IMR-90 (cell line): ENCODE measurements at regions not wholly inside any gene's neighbourhood (a gene's known extent, or its start where the extent isn't known, plus 50 kb on each side); places are given as distances from the start of the nearest gene placed in this dataset.

ENCODE experiments used
- BHLHE40 ChIP-seq: fragments of 150-350 bp; IDR thresholded peaks from 2 replicates; pipeline ENCODE4 v1.6.1; 2016; ENCODE audit warnings: mild to moderate bottlenecking, low read depth, low read length
- CEBPB ChIP-seq: IDR thresholded peaks from 2 replicates; pipeline ENCODE4 v1.6.1; 2012; ENCODE audit warnings: low read depth, low read length, improper control_type of control experiment
- CHD1 ChIP-seq: IDR thresholded peaks from 2 replicates; pipeline ENCODE4 v1.6.1; 2012; ENCODE audit warnings: low read depth, low read length, improper control_type of control experiment
- CTCF ChIP-seq: conservative IDR thresholded peaks from 2 replicates; pipeline ENCODE4 v1.5.1; 2012; ENCODE audit warnings: mild to moderate bottlenecking, low read depth, low read length, improper control_type of control experiment
- FOS ChIP-seq: fragments of 150-350 bp; IDR thresholded peaks from 2 replicates; pipeline ENCODE4 v1.6.1; 2016; ENCODE audit warnings: low read depth, low read length
- MXI1 ChIP-seq: IDR thresholded peaks from 2 replicates; pipeline ENCODE4 v1.6.1; 2012; ENCODE audit warnings: low read depth, mild to moderate bottlenecking, low read length, moderate library complexity, borderline replicate concordance
- POLR2A ChIP-seq: IDR thresholded peaks from 2 replicates; pipeline ENCODE4 v1.6.1; 2012; ENCODE audit warnings: mild to moderate bottlenecking, low read depth, low read length
- RFX5 ChIP-seq: IDR thresholded peaks from 2 replicates; pipeline ENCODE4 v1.8.0; 2012; ENCODE audit warnings: low read depth, mild to moderate bottlenecking, low read length, moderate library complexity
- SMC3 ChIP-seq: fragments of 150-350 bp; IDR thresholded peaks from 2 replicates; pipeline ENCODE4 v1.6.1; 2016; ENCODE audit warnings: low read depth, mild to moderate bottlenecking, antibody characterized with exemption, low read length, moderate library complexity

- no peak for TF ChIP-seq POLR2A
- no peak for TF ChIP-seq CTCF
- TF ChIP-seq CEBPB: no peak
- no peak for TF ChIP-seq RFX5
- TF ChIP-seq CHD1: no peak
- TF ChIP-seq MXI1: no peak
- no peak for TF ChIP-seq SMC3
- TF ChIP-seq BHLHE40: no peak
- no peak for TF ChIP-seq FOS
Observed at GRCh38 chr2:120460511-120460910, 114.6 kb downstream of the INHBB start.
